Hepatic stellate cell (primary cell): ENCODE measurements at regions not wholly inside any gene's neighbourhood (a gene's known extent, or its start where the extent isn't known, plus 50 kb on each side); places are given as distances from the start of the nearest gene placed in this dataset.

Experiments used
- DNase-seq: peaks from one replicate; pipeline ENCODE4 v3.0.0; 2011; ENCODE audit warnings: low spot score

GRCh38 chr21:39022863-39023693 lies 160.2 kb downstream of the PSMG1 start:
- DNase-seq, result peak; percentile 50

GRCh38 chr21:39022466-39022862 lies 160.8 kb downstream of the PSMG1 start:
- DNase-seq, result no peak

GRCh38 chr21:39022035-39022434 lies 161.2 kb downstream of the PSMG1 start:
- no peak for DNase-seq

- DNase-seq, result no peak
Observed at GRCh38 chr21:39021478-39021832, 161.8 kb downstream of the PSMG1 start.

- peak; percentile 55 for DNase-seq
Observed at GRCh38 chr21:39020751-39021477, 162.3 kb downstream of the PSMG1 start.

- DNase-seq, result no peak
Observed at GRCh38 chr21:39018730-39019129, 164.5 kb downstream of the PSMG1 start.

GRCh38 chr21:39016740-39017315 lies 166.4 kb downstream of the PSMG1 start:
- DNase-seq, result no peak

- DNase-seq, result peak; percentile 87
Observed at GRCh38 chr21:39014747-39015146, 168.5 kb downstream of the PSMG1 start.

- DNase-seq, result no peak
Observed at GRCh38 chr21:39012326-39013230, 170.7 kb downstream of the PSMG1 start.

- DNase-seq, result no peak
Observed at GRCh38 chr21:39011911-39012310, 171.3 kb downstream of the PSMG1 start.

GRCh38 chr21:39010629-39011404 lies 172.4 kb downstream of the PSMG1 start:
- DNase-seq, result no peak

- no peak for DNase-seq
Observed at GRCh38 chr21:39009587-39010225, 173.5 kb downstream of the PSMG1 start.

- no peak for DNase-seq
Observed at GRCh38 chr21:39007985-39008384, 175.3 kb downstream of the PSMG1 start.

- no peak for DNase-seq
Observed at GRCh38 chr21:39007532-39007931, 175.7 kb downstream of the PSMG1 start.

- no peak for DNase-seq
Observed at GRCh38 chr21:39006571-39007311, 176.5 kb downstream of the PSMG1 start.

- no peak for DNase-seq
Observed at GRCh38 chr21:39005502-39005787, 177.8 kb downstream of the PSMG1 start.

- DNase-seq, result no peak
Observed at GRCh38 chr21:39004634-39005501, 178.4 kb downstream of the PSMG1 start.

GRCh38 chr21:39003982-39004633 lies 179.1 kb downstream of the PSMG1 start:
- peak; percentile 83 for DNase-seq

- DNase-seq, result no peak
Observed at GRCh38 chr21:39001341-39001740, 181.9 kb downstream of the PSMG1 start.
